ENCODE measurements at regions not wholly inside any gene's neighbourhood (a gene's known extent, or its start where the extent isn't known, plus 50 kb on each side); places are given as distances from the start of the nearest gene placed in this dataset.

GRCh38 chr12:16919551-16919950 lies 313.6 kb upstream of the LMO3 start:
- no peak for TF ChIP-seq CTCF (IDR thresholded peaks at IDR 0.05)
- TF ChIP-seq POLR2AphosphoS5 (IDR thresholded peaks at IDR 0.05; ENCODE audit: low read depth, low read length) = no peak

All from Panc1 (cell line).